NT2/D1 (cell line): ENCODE measurements at regions not wholly inside any gene's neighbourhood (a gene's known extent, or its start where the extent isn't known, plus 50 kb on each side); places are given as distances from the start of the nearest gene placed in this dataset.
"Not testable (repeated sequence)": the region's sequence is repeated elsewhere in the genome, so short reads cannot be mapped to it uniquely, and the experiment has no call there.

Experiments
- SUZ12 ChIP-seq: IDR thresholded peaks from 2 replicates; pipeline ENCODE4 v1.6.1; 2011; ENCODE audit not compliant: insufficient read length, insufficient read depth; ENCODE audit errors: extremely low read depth
- YY1 ChIP-seq: IDR thresholded peaks from 2 replicates; pipeline ENCODE4 v1.6.1; 2011; ENCODE audit not compliant: insufficient read length, insufficient read depth
- ZNF274 ChIP-seq: IDR thresholded peaks from 2 replicates; pipeline ENCODE4 v1.6.1; 2011; ENCODE audit warnings: mild to moderate bottlenecking, low read depth, low read length

DNA sequence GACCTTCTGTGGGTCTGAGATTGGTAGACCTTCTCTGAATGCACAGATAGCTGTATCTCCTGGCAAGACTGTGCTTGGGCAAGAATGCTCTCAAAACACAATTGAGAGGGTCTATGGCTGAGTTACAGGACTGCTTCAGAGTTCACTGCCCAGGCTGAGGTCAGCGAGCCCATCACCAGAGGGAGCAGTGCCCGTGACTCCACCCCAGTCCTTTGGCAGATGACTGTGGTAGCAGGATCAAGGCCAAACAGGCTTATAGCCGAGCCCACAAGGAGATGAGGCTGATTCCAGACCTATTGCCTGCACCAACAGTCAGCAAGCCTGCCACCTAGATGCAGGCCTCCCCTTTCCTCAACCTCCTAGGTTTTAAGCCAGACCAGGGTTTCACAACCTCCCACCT is 89.4 kb downstream of the CHRFAM7A start:
- not testable (repeated sequence) for TF ChIP-seq ZNF274, YY1, SUZ12
